ENCODE measurements at regions not wholly inside any gene's neighbourhood (a gene's known extent, or its start where the extent isn't known, plus 50 kb on each side); places are given as distances from the start of the nearest gene placed in this dataset.

- Histone ChIP-seq H3K27me3 (replicated peaks; ENCODE audit: control insufficient read depth, insufficient read depth, low read length) (no peaks in the 10 kb centered on the region), H3K9me3 (ENCODE audit: control insufficient read depth, low read length) (no peaks in the 10 kb centered on the region), H3K4me1 (ENCODE audit: control insufficient read depth, insufficient read depth, low read length) (peaks cover 15% of the 10 kb centered on the region), H3K36me3 (ENCODE audit: control insufficient read depth, insufficient read depth, low read length, severe bottlenecking) (no peaks in the 10 kb centered on the region), H3K4me3 (ENCODE audit: low read length) (no peak overlapping the region), H3K9ac (ENCODE audit: low read length) (no peak overlapping the region)
- no peak for DNase-seq (ENCODE audit: low read depth)
Measured at GRCh38 chr13:99041337-99041736, 63.5 kb upstream of the DOCK9 start.

GRCh38 chr13:99041788-99042187, 63.9 kb upstream of the DOCK9 start:
- H3K36me3 ChIP-seq (ENCODE audit: control insufficient read depth, insufficient read depth, low read length, severe bottlenecking) = no peaks in the 10 kb centered on the region
- H3K9ac ChIP-seq (ENCODE audit: low read length) = no peak overlapping the region
- no peaks in the 10 kb centered on the region for H3K27me3 ChIP-seq (replicated peaks; ENCODE audit: control insufficient read depth, insufficient read depth, low read length)
- H3K9me3 ChIP-seq (ENCODE audit: control insufficient read depth, low read length) = no peaks in the 10 kb centered on the region
- no peak for DNase-seq (ENCODE audit: low read depth)
- peaks cover 17% of the 10 kb centered on the region for H3K4me1 ChIP-seq (ENCODE audit: control insufficient read depth, insufficient read depth, low read length)
- no peak overlapping the region for H3K4me3 ChIP-seq (ENCODE audit: low read length)

DNA sequence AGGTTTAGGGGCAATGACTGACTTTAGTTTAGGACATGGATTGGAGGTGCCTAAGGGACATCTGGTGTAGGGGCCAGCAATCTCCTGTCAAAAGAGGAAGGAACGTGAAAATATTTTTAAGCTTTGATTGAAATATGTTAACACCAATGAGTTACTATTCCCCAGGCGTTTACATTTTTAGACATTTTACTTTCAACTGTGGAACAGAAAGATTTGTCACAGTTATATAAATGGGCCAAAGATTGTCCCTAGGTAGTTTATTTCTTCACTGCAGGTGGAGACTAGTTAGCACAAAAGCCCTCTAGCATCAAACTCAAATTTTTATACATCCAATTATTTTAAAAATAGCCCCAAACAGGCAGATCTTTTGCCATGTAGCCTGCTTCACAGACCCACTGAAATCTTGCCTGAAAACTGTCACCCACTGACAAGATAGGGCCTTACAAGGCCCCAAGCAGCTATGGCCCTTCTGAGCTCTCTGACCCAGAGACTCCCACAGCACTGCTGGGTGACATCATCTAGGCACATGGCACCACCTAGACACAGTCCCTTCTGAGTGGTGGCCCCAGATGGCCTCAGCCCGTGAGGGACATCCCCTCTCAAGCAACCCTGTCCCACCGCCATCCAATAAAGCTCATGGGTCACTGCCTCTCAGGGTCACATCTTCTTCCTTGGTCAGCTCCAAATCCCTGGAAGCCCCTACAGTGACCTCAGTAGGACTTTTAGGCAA, 64.8 kb upstream of the DOCK9 start:
- Histone ChIP-seq H3K4me3 (ENCODE audit: low read length) (no peak overlapping the region), H3K4me1 (ENCODE audit: control insufficient read depth, insufficient read depth, low read length) (peaks cover 17% of the 10 kb centered on the region), H3K27me3 (replicated peaks; ENCODE audit: control insufficient read depth, insufficient read depth, low read length) (no peaks in the 10 kb centered on the region), H3K9ac (ENCODE audit: low read length) (no peak overlapping the region), H3K9me3 (ENCODE audit: control insufficient read depth, low read length) (no peaks in the 10 kb centered on the region), H3K36me3 (ENCODE audit: control insufficient read depth, insufficient read depth, low read length, severe bottlenecking) (no peaks in the 10 kb centered on the region)
- DNase-seq (ENCODE audit: low read depth) = no peak

- H3K4me3 ChIP-seq (ENCODE audit: low read length) = no peak overlapping the region
- H3K27me3 ChIP-seq (replicated peaks; ENCODE audit: control insufficient read depth, insufficient read depth, low read length) = no peaks in the 10 kb centered on the region
- H3K4me1 ChIP-seq (ENCODE audit: control insufficient read depth, insufficient read depth, low read length) = peaks cover 17% of the 10 kb centered on the region
- no peak for DNase-seq (ENCODE audit: low read depth)
- no peaks in the 10 kb centered on the region for H3K36me3 ChIP-seq (ENCODE audit: control insufficient read depth, insufficient read depth, low read length, severe bottlenecking)
- no peaks in the 10 kb centered on the region for H3K9me3 ChIP-seq (ENCODE audit: control insufficient read depth, low read length)
- no peak overlapping the region for H3K9ac ChIP-seq (ENCODE audit: low read length)
Measured at GRCh38 chr13:99043831-99044231, 66.0 kb upstream of the DOCK9 start.

GRCh38 chr13:99044764-99045163, 66.9 kb upstream of the DOCK9 start:
- H3K27me3 ChIP-seq (replicated peaks; ENCODE audit: control insufficient read depth, insufficient read depth, low read length) = no peaks in the 10 kb centered on the region
- peaks cover 11% of the 10 kb centered on the region for H3K4me1 ChIP-seq (ENCODE audit: control insufficient read depth, insufficient read depth, low read length)
- no peaks in the 10 kb centered on the region for H3K9me3 ChIP-seq (ENCODE audit: control insufficient read depth, low read length)
- no peak overlapping the region for H3K4me3 ChIP-seq (ENCODE audit: low read length)
- no peaks in the 10 kb centered on the region for H3K36me3 ChIP-seq (ENCODE audit: control insufficient read depth, insufficient read depth, low read length, severe bottlenecking)
- no peak for DNase-seq (ENCODE audit: low read depth)
- H3K9ac ChIP-seq (ENCODE audit: low read length) = no peak overlapping the region

DNA sequence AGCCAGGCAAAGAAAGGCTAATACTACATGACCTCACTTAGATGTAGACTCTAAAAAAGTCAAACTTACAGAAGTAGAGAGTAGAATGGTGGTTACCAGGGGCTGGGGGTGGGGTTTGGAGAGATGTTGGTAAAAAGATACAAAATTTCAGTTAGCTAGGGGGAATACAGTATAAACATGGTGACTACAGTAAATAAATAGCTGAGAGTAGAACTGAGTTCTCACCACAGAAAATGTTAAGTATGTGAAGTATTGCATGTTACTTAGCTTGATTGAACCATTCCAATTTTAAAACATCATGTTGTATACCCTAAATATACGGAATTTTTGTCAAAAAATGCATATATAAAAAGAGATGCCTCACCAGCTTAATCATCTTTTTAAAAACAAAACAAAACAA, 67.5 kb upstream of the DOCK9 start:
- no peaks in the 10 kb centered on the region for H3K36me3 ChIP-seq (ENCODE audit: control insufficient read depth, insufficient read depth, low read length, severe bottlenecking)
- H3K9ac ChIP-seq (ENCODE audit: low read length) = no peak overlapping the region
- peak; percentile 67 for DNase-seq (ENCODE audit: low read depth)
- H3K4me1 ChIP-seq (ENCODE audit: control insufficient read depth, insufficient read depth, low read length) = peaks cover 7% of the 10 kb centered on the region
- no peaks in the 10 kb centered on the region for H3K27me3 ChIP-seq (replicated peaks; ENCODE audit: control insufficient read depth, insufficient read depth, low read length)
- H3K4me3 ChIP-seq (ENCODE audit: low read length) = no peak overlapping the region
- H3K9me3 ChIP-seq (ENCODE audit: control insufficient read depth, low read length) = no peaks in the 10 kb centered on the region

DNA sequence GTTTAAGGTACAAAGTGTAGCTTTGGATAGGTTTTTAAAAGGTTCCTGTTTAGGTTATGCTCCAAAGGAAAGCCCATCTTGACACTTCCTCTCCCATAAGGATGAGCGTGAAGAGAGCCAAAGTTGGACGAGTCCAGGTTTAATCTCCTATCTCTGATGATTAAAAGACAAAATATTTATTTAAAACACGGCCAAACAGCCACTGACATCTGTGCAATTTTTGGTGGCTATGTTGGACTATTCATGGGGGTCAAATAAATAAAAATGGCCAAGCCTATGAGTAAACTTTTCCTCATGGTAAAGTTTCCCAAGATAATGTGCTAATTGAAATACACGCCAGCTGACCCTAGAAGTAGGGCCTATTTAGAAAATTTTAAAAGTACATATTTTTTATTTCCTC, 69.0 kb upstream of the DOCK9 start:
- Histone ChIP-seq H3K4me1 (ENCODE audit: control insufficient read depth, insufficient read depth, low read length) (peaks cover 7% of the 10 kb centered on the region), H3K9ac (ENCODE audit: low read length) (no peak overlapping the region), H3K36me3 (ENCODE audit: control insufficient read depth, insufficient read depth, low read length, severe bottlenecking) (no peaks in the 10 kb centered on the region), H3K4me3 (ENCODE audit: low read length) (no peak overlapping the region), H3K27me3 (replicated peaks; ENCODE audit: control insufficient read depth, insufficient read depth, low read length) (no peaks in the 10 kb centered on the region), H3K9me3 (ENCODE audit: control insufficient read depth, low read length) (no peaks in the 10 kb centered on the region)
- no peak for DNase-seq (ENCODE audit: low read depth)

DNA sequence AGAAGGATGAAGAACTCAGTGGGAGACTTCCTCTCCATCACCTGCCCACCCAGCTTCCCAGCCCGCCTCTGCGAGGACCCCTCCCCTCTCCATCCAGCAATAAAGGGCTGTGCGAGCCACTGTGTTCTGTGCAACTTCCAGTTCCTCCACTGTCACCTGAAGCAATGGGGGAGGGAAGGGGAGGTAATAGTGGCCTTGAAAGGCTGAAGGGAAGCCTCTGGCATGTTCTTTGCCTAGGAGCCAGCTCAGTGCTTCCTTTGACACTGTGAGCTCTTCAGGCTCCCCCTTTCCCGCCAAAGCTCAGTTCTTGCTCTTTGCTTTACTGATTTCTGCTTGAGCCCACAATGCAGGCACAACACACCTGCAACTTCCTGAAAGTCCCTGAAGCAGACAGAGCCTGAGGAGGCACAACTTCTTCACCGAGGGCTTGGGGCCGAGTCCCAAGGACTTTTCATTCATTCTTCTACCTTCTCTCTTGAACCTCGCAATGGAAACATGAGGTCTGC, 73.2 kb upstream of the DOCK9 start:
- H3K36me3 ChIP-seq (ENCODE audit: control insufficient read depth, insufficient read depth, low read length, severe bottlenecking) = no peaks in the 10 kb centered on the region
- H3K27me3 ChIP-seq (replicated peaks; ENCODE audit: control insufficient read depth, insufficient read depth, low read length) = no peaks in the 10 kb centered on the region
- no peak overlapping the region for H3K9ac ChIP-seq (ENCODE audit: low read length)
- DNase-seq (ENCODE audit: low read depth) = no peak
- peaks cover 12% of the 10 kb centered on the region for H3K4me1 ChIP-seq (ENCODE audit: control insufficient read depth, insufficient read depth, low read length)
- H3K4me3 ChIP-seq (ENCODE audit: low read length) = no peak overlapping the region
- H3K9me3 ChIP-seq (ENCODE audit: control insufficient read depth, low read length) = no peaks in the 10 kb centered on the region

DNA sequence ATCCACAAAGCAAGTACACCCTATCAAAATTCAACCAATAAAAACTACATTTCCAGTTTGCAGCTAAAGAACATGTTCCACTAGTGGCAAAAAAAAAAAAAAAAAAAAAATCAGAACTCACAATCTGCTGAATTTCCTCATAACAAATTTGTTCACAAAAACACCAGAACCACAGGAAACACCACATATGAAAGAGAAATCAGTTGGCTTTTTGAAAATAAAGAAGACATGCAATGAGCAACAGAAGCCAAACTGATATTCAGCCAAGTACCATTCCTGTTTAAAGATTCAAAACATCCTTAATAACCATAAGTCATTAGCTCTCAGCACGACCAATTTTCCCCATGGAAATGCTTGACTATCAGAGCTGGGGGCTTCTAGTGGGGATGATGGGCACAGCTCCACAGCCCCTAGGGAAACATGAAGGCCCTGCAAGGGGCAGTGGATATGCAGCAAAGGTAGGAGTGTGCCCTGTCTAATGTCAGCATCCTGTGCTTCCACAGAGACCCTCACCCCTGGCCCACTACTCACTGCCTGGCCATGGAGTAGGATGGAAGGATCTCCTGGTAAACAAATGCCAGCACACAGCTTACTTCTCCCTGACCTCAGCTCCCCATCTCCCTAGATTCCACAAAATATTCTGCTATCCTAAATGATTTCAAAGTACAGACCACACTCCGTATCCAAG, 74.0 kb upstream of the DOCK9 start:
- H3K4me3 ChIP-seq (ENCODE audit: low read length) = no peak overlapping the region

DNA sequence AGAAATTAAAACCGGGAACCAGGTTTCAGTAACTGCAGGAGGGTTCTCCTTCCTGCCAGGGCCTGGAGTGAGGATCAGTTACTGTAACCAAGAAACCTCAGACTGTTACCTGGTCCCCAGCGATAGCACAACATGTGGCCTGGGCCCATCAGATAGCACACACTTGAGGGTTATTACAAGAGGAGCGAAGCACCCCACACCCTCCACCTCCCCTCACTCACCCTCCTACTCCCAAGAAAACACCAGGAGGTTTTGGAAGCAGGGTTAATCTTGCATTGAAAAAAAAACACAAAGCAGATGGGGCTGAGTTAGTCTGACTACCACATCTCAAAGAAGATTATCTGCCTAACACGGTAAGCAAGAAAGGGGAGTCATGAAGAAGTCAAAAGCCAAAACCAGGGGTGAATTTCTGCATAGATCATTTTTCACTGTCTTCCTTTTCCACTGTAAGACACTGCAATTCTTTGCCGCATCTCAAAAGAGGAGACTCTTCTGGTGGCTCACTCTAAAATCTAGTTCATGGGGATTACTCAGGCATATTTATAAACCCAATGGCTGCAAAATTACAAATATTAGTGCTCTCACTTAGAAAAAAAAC, 75.9 kb upstream of the DOCK9 start:
- Histone ChIP-seq H3K9ac (ENCODE audit: low read length) (no peak overlapping the region), H3K27me3 (replicated peaks; ENCODE audit: control insufficient read depth, insufficient read depth, low read length) (no peaks in the 10 kb centered on the region), H3K4me1 (ENCODE audit: control insufficient read depth, insufficient read depth, low read length) (peaks cover 26% of the 10 kb centered on the region), H3K9me3 (ENCODE audit: control insufficient read depth, low read length) (no peaks in the 10 kb centered on the region), H3K4me3 (ENCODE audit: low read length) (no peak overlapping the region), H3K36me3 (ENCODE audit: control insufficient read depth, insufficient read depth, low read length, severe bottlenecking) (no peaks in the 10 kb centered on the region)
- no peak for DNase-seq (ENCODE audit: low read depth)

More for the DNA sequence above, 74.0 kb upstream of the DOCK9 start:
- Histone ChIP-seq H3K27me3 (replicated peaks; ENCODE audit: control insufficient read depth, insufficient read depth, low read length) (no peaks in the 10 kb centered on the region), H3K4me1 (ENCODE audit: control insufficient read depth, insufficient read depth, low read length) (peaks cover 14% of the 10 kb centered on the region), H3K9ac (ENCODE audit: low read length) (no peak overlapping the region), H3K36me3 (ENCODE audit: control insufficient read depth, insufficient read depth, low read length, severe bottlenecking) (no peaks in the 10 kb centered on the region), H3K9me3 (ENCODE audit: control insufficient read depth, low read length) (no peaks in the 10 kb centered on the region)
- no peak for DNase-seq (ENCODE audit: low read depth)

- no peaks in the 10 kb centered on the region for H3K27me3 ChIP-seq (replicated peaks; ENCODE audit: control insufficient read depth, insufficient read depth, low read length)
- no peak overlapping the region for H3K9ac ChIP-seq (ENCODE audit: low read length)
- no peaks in the 10 kb centered on the region for H3K9me3 ChIP-seq (ENCODE audit: control insufficient read depth, low read length)
Measured at GRCh38 chr13:99055281-99055680, 77.4 kb upstream of the DOCK9 start.

More at GRCh38 chr13:99055281-99055680, 77.4 kb upstream of the DOCK9 start:
- DNase-seq (ENCODE audit: low read depth) = no peak
- no peaks in the 10 kb centered on the region for H3K36me3 ChIP-seq (ENCODE audit: control insufficient read depth, insufficient read depth, low read length, severe bottlenecking)
- H3K4me1 ChIP-seq (ENCODE audit: control insufficient read depth, insufficient read depth, low read length) = peaks cover 26% of the 10 kb centered on the region
- H3K4me3 ChIP-seq (ENCODE audit: low read length) = no peak overlapping the region
